H9 (cell line): ENCODE measurements at regions not wholly inside any gene's neighbourhood (a gene's known extent, or its start where the extent isn't known, plus 50 kb on each side); places are given as distances from the start of the nearest gene placed in this dataset.
A peak's percentile ranks its signal among the peaks of the same experiment; 100 is the strongest.

Experiments
- DNase-seq: peaks from one replicate; pipeline ENCODE4 v3.0.0-alpha.2; 2017
- H2AFZ ChIP-seq: one replicate; pipeline ENCODE4 v1.6.1; 2013; ENCODE audit warnings: mild to moderate bottlenecking, low read length, control low read depth, moderate library complexity
- H2AK5ac ChIP-seq: 2 replicates; pipeline ENCODE4 v1.6.1; 2013; ENCODE audit warnings: low read length, control low read depth, mixed read lengths; ENCODE audit not compliant: insufficient read length
- H2BK120ac ChIP-seq: one replicate; pipeline ENCODE4 v1.6.1; 2013; ENCODE audit warnings: low read depth, mild to moderate bottlenecking, low read length, control low read depth, inconsistent platforms; ENCODE audit not compliant: poor library complexity, severe bottlenecking
- H2BK12ac ChIP-seq: 2 replicates; pipeline ENCODE4 v1.6.1; 2013; ENCODE audit warnings: low read length, control low read depth, mixed read lengths, low read depth; ENCODE audit not compliant: insufficient read length
- H2BK15ac ChIP-seq: 2 replicates; pipeline ENCODE4 v1.6.1; 2013; ENCODE audit warnings: low read depth, low read length, control low read depth
- H2BK20ac ChIP-seq: one replicate; pipeline ENCODE4 v1.6.1; 2013; ENCODE audit warnings: low read depth, mild to moderate bottlenecking, low read length, control low read depth, inconsistent platforms; ENCODE audit not compliant: poor library complexity, severe bottlenecking
- H2BK5ac ChIP-seq: 2 replicates; pipeline ENCODE4 v1.6.1; 2013; ENCODE audit warnings: low read length, control low read depth, mixed read lengths; ENCODE audit not compliant: insufficient read length
- H3K14ac ChIP-seq: 2 replicates; pipeline ENCODE4 v1.6.1; 2013; ENCODE audit warnings: low read length, control low read depth; ENCODE audit not compliant: insufficient read depth
- H3K18ac ChIP-seq: 2 replicates; pipeline ENCODE4 v1.6.1; 2013; ENCODE audit warnings: low read depth, mild to moderate bottlenecking, mixed read lengths, low read length, control low read depth; ENCODE audit not compliant: insufficient read length
- H3K23ac ChIP-seq: 2 replicates; pipeline ENCODE4 v1.6.1; 2013; ENCODE audit warnings: low read length, control low read depth, mixed read lengths, low read depth; ENCODE audit not compliant: insufficient read length
- H3K23me2 ChIP-seq: 2 replicates; pipeline ENCODE4 v1.6.1; 2013; ENCODE audit warnings: low read depth, mild to moderate bottlenecking, mixed read lengths, low read length, control low read depth; ENCODE audit not compliant: insufficient read length, poor library complexity, severe bottlenecking
- H3K27ac ChIP-seq: 2 replicates; pipeline ENCODE4 v1.5.1; 2013; ENCODE audit warnings: low read length, control low read depth, mixed read lengths, low read depth; ENCODE audit not compliant: insufficient read length
- H3K27me3 ChIP-seq: 2 replicates; pipeline ENCODE4 v1.6.1; 2013; ENCODE audit warnings: low read length, control low read depth, inconsistent platforms; ENCODE audit not compliant: insufficient read depth
- H3K4ac ChIP-seq: 2 replicates; pipeline ENCODE4 v1.6.1; 2013; ENCODE audit warnings: low read depth, mild to moderate bottlenecking, control low read depth, inconsistent platforms, low read length, moderate library complexity
- H3K4me1 ChIP-seq: 2 replicates; pipeline ENCODE4 v1.6.1; 2013; ENCODE audit warnings: low read length, control low read depth, inconsistent platforms; ENCODE audit not compliant: insufficient read depth
- H3K4me2 ChIP-seq: 2 replicates; pipeline ENCODE4 v1.6.1; 2013; ENCODE audit warnings: low read length, control low read depth, mixed read lengths; ENCODE audit not compliant: insufficient read length, insufficient read depth
- H3K56ac ChIP-seq: 2 replicates; pipeline ENCODE4 v1.6.1; 2013; ENCODE audit warnings: low read depth, mild to moderate bottlenecking, mixed read lengths, low read length, control low read depth; ENCODE audit not compliant: insufficient read length
- H3K79me1 ChIP-seq: 2 replicates; pipeline ENCODE4 v1.6.1; 2013; ENCODE audit warnings: low read depth, mild to moderate bottlenecking, moderate library complexity, low read length, control low read depth, inconsistent platforms; ENCODE audit not compliant: insufficient read depth, poor library complexity, severe bottlenecking
- H3K79me2 ChIP-seq: 2 replicates; pipeline ENCODE4 v1.6.1; 2013; ENCODE audit warnings: low read length, control low read depth, inconsistent platforms; ENCODE audit not compliant: insufficient read depth
- H3K9ac ChIP-seq: 2 replicates; pipeline ENCODE4 v1.6.1; 2013; ENCODE audit warnings: low read length, control low read depth, mixed read lengths; ENCODE audit not compliant: insufficient read length; ENCODE audit errors: extremely low read depth
- H3K9me3 ChIP-seq: one replicate; pipeline ENCODE4 v1.6.1; 2013; ENCODE audit warnings: low read depth, low read length, inconsistent platforms; ENCODE audit not compliant: control insufficient read depth
- H3T11ph ChIP-seq: one replicate; pipeline ENCODE4 v1.6.1; 2013; ENCODE audit warnings: mild to moderate bottlenecking, low read length, control low read depth, inconsistent platforms
- H4K20me1 ChIP-seq: one replicate; pipeline ENCODE4 v1.6.1; 2013; ENCODE audit not compliant: control insufficient read depth, insufficient read length, insufficient read depth
- H4K5ac ChIP-seq: 2 replicates; pipeline ENCODE4 v1.6.1; 2013; ENCODE audit warnings: low read depth, mild to moderate bottlenecking, mixed read lengths, low read length, control low read depth; ENCODE audit not compliant: insufficient read length
- H4K8ac ChIP-seq: replicated peaks from 2 replicates; pipeline ENCODE4 v1.6.1; 2013; ENCODE audit warnings: low read length, control low read depth, mixed read lengths, low read depth; ENCODE audit not compliant: insufficient read length
- H4K91ac ChIP-seq: 2 replicates; pipeline ENCODE4 v1.6.1; 2013; ENCODE audit warnings: low read depth, mild to moderate bottlenecking, moderate library complexity, mixed read lengths, low read length, control low read depth; ENCODE audit not compliant: insufficient read length
- H3K27ac Mint-ChIP-seq, 3 experiments: 2 replicates in 2 of 3; 3 replicates in 1 of 3; pipeline ENCODE4 v1.8.0; 2020 to 2021; ENCODE audit warnings: mixed read lengths in 3 of 3, mild to moderate bottlenecking in 1 of 3, moderate library complexity in 1 of 3
- H3K27me3 Mint-ChIP-seq: 2 replicates; pipeline ENCODE4 v1.8.0; 2021; ENCODE audit warnings: low read depth, mild to moderate bottlenecking, moderate library complexity, mixed read lengths
- H3K36me3 Mint-ChIP-seq, 3 experiments: 2 replicates in 2 of 3; 3 replicates in 1 of 3; pipeline ENCODE4 v1.8.0; 2020 to 2021; ENCODE audit warnings: low read depth in 3 of 3, mixed read lengths in 3 of 3; ENCODE audit not compliant: insufficient read depth in 1 of 3
- H3K4me1 Mint-ChIP-seq, 2 experiments: 2 replicates each; pipeline ENCODE4 v1.8.0; 2020; ENCODE audit warnings: mixed read lengths in 2 of 2
- H3K4me3 Mint-ChIP-seq, 2 experiments: 2 replicates in 1 of 2; 3 replicates in 1 of 2; pipeline ENCODE4 v1.8.0; 2020 to 2021; ENCODE audit warnings: mild to moderate bottlenecking in 2 of 2, mixed read lengths in 2 of 2, moderate library complexity in 1 of 2
- H3K9me3 Mint-ChIP-seq, 2 experiments: 2 replicates in 1 of 2; 3 replicates in 1 of 2; pipeline ENCODE4 v1.8.0; 2020; ENCODE audit warnings: mild to moderate bottlenecking in 2 of 2, mixed read lengths in 2 of 2, moderate library complexity in 1 of 2
- WGBS: extraction: QIAGEN DNeasy Blood & Tissue Kit; methylation state at CpG from one replicate; pipeline ENCODE4 v1.1.7; 2013; ENCODE audit warnings: missing lambda C conversion rate, low lambda C conversion rate, mixed read lengths; ENCODE audit not compliant: insufficient read length; ENCODE audit errors: extremely low coverage; 5-methylcytosine and 5-hydroxymethylcytosine counted together
- TF ChIP-seq, protein P1 (sequence below): fragments of 200-600 bp; sonication (generic); conservative IDR thresholded peaks from 3 replicates; pipeline ENCODE4 v1.8.0; 2021; ENCODE audit warnings: antibody characterized with exemption, mild to moderate bottlenecking

DNA sequence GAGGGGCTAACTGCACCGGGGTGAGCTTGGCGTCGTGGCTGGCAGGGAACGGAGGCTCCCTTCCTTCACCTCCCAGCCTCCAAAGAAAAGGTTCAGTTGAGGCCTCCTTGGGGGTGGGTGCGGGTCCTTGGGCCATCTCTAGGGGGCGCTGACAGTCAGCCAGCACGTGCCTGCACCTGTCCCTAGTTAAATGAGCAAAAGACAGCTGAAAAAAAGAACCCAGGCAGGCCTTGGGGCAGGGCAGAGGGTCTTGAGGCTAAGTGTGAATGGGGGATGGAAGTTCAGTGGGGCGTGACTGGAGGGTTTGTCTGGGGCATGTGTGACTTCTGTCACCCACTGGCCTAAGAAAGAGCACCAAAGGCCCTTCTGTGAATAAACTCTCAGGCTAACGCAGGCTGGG, 56.4 kb downstream of the ZFP36L2 start:
- WGBS, result no CpG with 5 or more reads among the region's 9 CpGs
- Histone ChIP-seq H3K23ac (no peak overlapping the region), H2BK12ac (no peak overlapping the region), H3K23me2 (no peaks in the 10 kb centered on the region), H3K27ac (no peak overlapping the region), H2AK5ac (no peak overlapping the region), H2BK5ac (no peak overlapping the region), H4K5ac (no peak overlapping the region), H3K4me1 (no peaks in the 10 kb centered on the region), H2AFZ (no peak overlapping the region), H3K4ac (no peak overlapping the region), H3K79me2 (no peaks in the 10 kb centered on the region), H2BK15ac (no peak overlapping the region), H3K79me1 (no peaks in the 10 kb centered on the region), H2BK120ac (no peak overlapping the region), H3T11ph (no peak overlapping the region), H2BK20ac (no peak overlapping the region), H4K20me1 (no peaks in the 10 kb centered on the region), H3K9me3 (peaks cover 6% of the 10 kb centered on the region), H3K18ac (no peak overlapping the region), H4K91ac (no peak overlapping the region), H3K9ac (no peak overlapping the region), H3K14ac (no peak overlapping the region), H3K56ac (no peak overlapping the region), H3K27me3 (no peaks in the 10 kb centered on the region), H3K4me2 (no peak overlapping the region), H4K8ac (no peak overlapping the region)
- Mint-ChIP-seq H3K9me3 (no peaks in the 10 kb centered on the region), H3K36me3 (no peaks in the 10 kb centered on the region), H3K4me1 (peaks cover 36% of the 10 kb centered on the region in 2 experiments), H3K27me3 (peaks cover 2% of the 10 kb centered on the region), H3K27ac (no peak overlapping the region), H3K4me3 (no peak overlapping the region; a peak in 1 of 5 replicates)
- DNase-seq, result peak; percentile 70
- TF ChIP-seq, protein P1, sequence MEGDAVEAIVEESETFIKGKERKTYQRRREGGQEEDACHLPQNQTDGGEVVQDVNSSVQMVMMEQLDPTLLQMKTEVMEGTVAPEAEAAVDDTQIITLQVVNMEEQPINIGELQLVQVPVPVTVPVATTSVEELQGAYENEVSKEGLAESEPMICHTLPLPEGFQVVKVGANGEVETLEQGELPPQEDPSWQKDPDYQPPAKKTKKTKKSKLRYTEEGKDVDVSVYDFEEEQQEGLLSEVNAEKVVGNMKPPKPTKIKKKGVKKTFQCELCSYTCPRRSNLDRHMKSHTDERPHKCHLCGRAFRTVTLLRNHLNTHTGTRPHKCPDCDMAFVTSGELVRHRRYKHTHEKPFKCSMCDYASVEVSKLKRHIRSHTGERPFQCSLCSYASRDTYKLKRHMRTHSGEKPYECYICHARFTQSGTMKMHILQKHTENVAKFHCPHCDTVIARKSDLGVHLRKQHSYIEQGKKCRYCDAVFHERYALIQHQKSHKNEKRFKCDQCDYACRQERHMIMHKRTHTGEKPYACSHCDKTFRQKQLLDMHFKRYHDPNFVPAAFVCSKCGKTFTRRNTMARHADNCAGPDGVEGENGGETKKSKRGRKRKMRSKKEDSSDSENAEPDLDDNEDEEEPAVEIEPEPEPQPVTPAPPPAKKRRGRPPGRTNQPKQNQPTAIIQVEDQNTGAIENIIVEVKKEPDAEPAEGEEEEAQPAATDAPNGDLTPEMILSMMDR, result peak; percentile 95
